GM23338 (cell line): ENCODE measurements at regions not wholly inside any gene's neighbourhood (a gene's known extent, or its start where the extent isn't known, plus 50 kb on each side); places are given as distances from the start of the nearest gene placed in this dataset.

Experiments
- ATAC-seq: fragments of 200-7000 bp; cut with Tn5 transposase; 3 replicates; pipeline ENCODE4 v1.9.1; 2020
- DNase-seq: peaks from one replicate; pipeline ENCODE4 v3.0.0-alpha.2; 2015; ENCODE audit warnings: low spot score
- H2AFZ ChIP-seq: fragments of 200-600 bp; sonication (generic); 2 replicates; pipeline ENCODE4 v1.8.0; 2016; ENCODE audit warnings: antibody characterized with exemption, mild to moderate bottlenecking, moderate library complexity
- H3F3A ChIP-seq: fragments of 200-600 bp; sonication (generic); replicated peaks from 2 replicates; pipeline ENCODE4 v1.8.0; 2017; ENCODE audit warnings: antibody characterized with exemption, mixed run types, low read depth
- H3K27ac ChIP-seq: fragments of 200-600 bp; sonication (generic); 2 replicates; pipeline ENCODE4 v1.6.1; 2016; ENCODE audit warnings: low read depth
- H3K27me3 ChIP-seq: fragments of 200-600 bp; sonication (generic); 2 replicates; pipeline ENCODE4 v1.8.0; 2016; ENCODE audit warnings: mild to moderate bottlenecking, mixed run types, moderate library complexity; ENCODE audit not compliant: insufficient read depth
- H3K36me3 ChIP-seq: fragments of 200-600 bp; sonication (generic); 2 replicates; pipeline ENCODE4 v1.8.0; 2016; ENCODE audit warnings: mild to moderate bottlenecking; ENCODE audit not compliant: insufficient read depth
- H3K4me1 ChIP-seq: fragments of 200-600 bp; sonication (generic); 2 replicates; pipeline ENCODE4 v1.8.0; 2016; ENCODE audit warnings: mild to moderate bottlenecking, moderate library complexity; ENCODE audit not compliant: insufficient read depth
- H3K4me2 ChIP-seq: fragments of 200-600 bp; sonication (generic); 2 replicates; pipeline ENCODE4 v1.7.1; 2017; ENCODE audit warnings: mixed run types
- H3K4me3 ChIP-seq: fragments of 200-600 bp; sonication (generic); 2 replicates; pipeline ENCODE4 v1.6.1; 2016; ENCODE audit warnings: mixed run types
- H3K79me2 ChIP-seq: fragments of 200-600 bp; sonication (generic); replicated peaks from 2 replicates; pipeline ENCODE4 v1.8.0; 2017; ENCODE audit warnings: mild to moderate bottlenecking; ENCODE audit not compliant: insufficient read depth
- H3K9me2 ChIP-seq: fragments of 200-600 bp; sonication (generic); 2 replicates; pipeline ENCODE4 v1.8.0; 2017; ENCODE audit not compliant: insufficient read depth
- H4K20me1 ChIP-seq: fragments of 200-600 bp; sonication (generic); replicated peaks from 2 replicates; pipeline ENCODE4 v1.8.0; 2017; ENCODE audit warnings: mild to moderate bottlenecking; ENCODE audit not compliant: insufficient read depth
- H3K27ac Mint-ChIP-seq: 2 replicates; pipeline ENCODE4 v1.8.0; 2020; ENCODE audit warnings: inconsistent platforms, mild to moderate bottlenecking, moderate library complexity, mixed read lengths
- H3K27me3 Mint-ChIP-seq: 3 replicates; pipeline ENCODE4 v1.8.0; 2022; ENCODE audit warnings: low read depth, mild to moderate bottlenecking, moderate library complexity, mixed read lengths, inconsistent platforms; ENCODE audit not compliant: insufficient read depth, poor library complexity
- H3K36me3 Mint-ChIP-seq: 3 replicates; pipeline ENCODE4 v1.8.0; 2021; ENCODE audit warnings: low read depth, mild to moderate bottlenecking, inconsistent platforms, moderate library complexity, mixed read lengths
- H3K4me1 Mint-ChIP-seq: 3 replicates; pipeline ENCODE4 v1.8.0; 2020; ENCODE audit warnings: mild to moderate bottlenecking, inconsistent platforms, mixed read lengths
- H3K4me3 Mint-ChIP-seq: 3 replicates; pipeline ENCODE4 v1.8.0; 2021; ENCODE audit warnings: moderate library complexity, mild to moderate bottlenecking, inconsistent platforms, mixed read lengths
- H3K9me3 Mint-ChIP-seq: 3 replicates; pipeline ENCODE4 v1.8.0; 2020; ENCODE audit warnings: moderate library complexity, mild to moderate bottlenecking, inconsistent platforms, mixed read lengths
- CREB1 ChIP-seq: fragments of 250-450 bp; sonication (Bioruptor Pico); IDR thresholded peaks from 2 replicates; pipeline ENCODE4 v1.5.0; 2020; ENCODE audit warnings: low read depth, mild to moderate bottlenecking, moderate library complexity
- CTCF ChIP-seq, 2 experiments: fragments of 200-600 bp in 1 of 2; sonication (generic) in 1 of 2; conservative IDR thresholded peaks; 2 replicates each; pipeline versions ENCODE4 v1.5.1 to v1.6.1; 2016 to 2017; ENCODE audit warnings: antibody characterized with exemption in 2 of 2, low read depth in 2 of 2, mild to moderate bottlenecking in 2 of 2, moderate library complexity in 1 of 2
- ETS1 ChIP-seq: IDR thresholded peaks from 2 replicates; pipeline ENCODE4 v1.6.1; 2016; ENCODE audit warnings: antibody characterized with exemption
- EZH2 ChIP-seq: fragments of 200-600 bp; sonication (generic); IDR thresholded peaks from one replicate; pipeline ENCODE4 v1.8.0; 2017; ENCODE audit warnings: antibody characterized with exemption, mild to moderate bottlenecking, low read depth; ENCODE audit not compliant: unreplicated experiment
- EZH2phosphoT487 ChIP-seq: fragments of 200-600 bp; sonication (generic); IDR thresholded peaks from one replicate; pipeline ENCODE4 v1.8.1; 2018; ENCODE audit warnings: antibody characterized with exemption; ENCODE audit not compliant: unreplicated experiment
- JUNB ChIP-seq: IDR thresholded peaks from one replicate; pipeline ENCODE4 v1.6.1; 2016; ENCODE audit warnings: antibody characterized with exemption; ENCODE audit not compliant: unreplicated experiment
- POLR2AphosphoS5 ChIP-seq: IDR thresholded peaks from 2 replicates; pipeline ENCODE4 v1.6.1; 2016; ENCODE audit warnings: antibody characterized with exemption, low read depth
- STAT1 ChIP-seq: IDR thresholded peaks from one replicate; pipeline ENCODE4 v1.6.1; 2016; ENCODE audit warnings: antibody characterized with exemption; ENCODE audit not compliant: unreplicated experiment
- ZNF114 ChIP-seq: fragments of 250-450 bp; sonication (Bioruptor Pico); IDR thresholded peaks from 2 replicates; pipeline ENCODE4 v1.5.0; 2020; ENCODE audit warnings: mild to moderate bottlenecking, moderate library complexity
- ZNF331 ChIP-seq: fragments of 250-450 bp; sonication (Bioruptor Pico); IDR thresholded peaks from 2 replicates; pipeline ENCODE4 v1.5.0; 2020; ENCODE audit warnings: low read depth, mild to moderate bottlenecking, moderate library complexity
- ZNF462 ChIP-seq: fragments of 250-450 bp; sonication (Bioruptor Pico); IDR thresholded peaks from 2 replicates; pipeline ENCODE4 v1.5.0; 2020; ENCODE audit warnings: mild to moderate bottlenecking, moderate library complexity

GRCh38 chr10:91012502-91012901 is 91.6 kb upstream of the ANKRD1 start:
- H4K20me1 ChIP-seq, result no peaks in the 10 kb centered on the region; the same call in 1 of the 2 replicates
- no peaks in the 10 kb centered on the region for H3K79me2 ChIP-seq
- Mint-ChIP-seq H3K4me1 (peaks cover 3% of the 10 kb centered on the region; the same call in 2 of the 3 replicates), H3K4me3 (no peak overlapping the region), H3K9me3 (no peaks in the 10 kb centered on the region), H3K36me3 (no peaks in the 10 kb centered on the region), H3K27ac (no peak overlapping the region), H3K27me3 (no peaks in the 10 kb centered on the region)
- no peak overlapping the region for H3K4me3 ChIP-seq
- no peak overlapping the region for H2AFZ ChIP-seq
- no peaks in the 10 kb centered on the region for H3K9me2 ChIP-seq
- no peak for TF ChIP-seq JUNB
- TF ChIP-seq EZH2, result no peak
- no peak for TF ChIP-seq POLR2AphosphoS5
- TF ChIP-seq CTCF (conservative IDR thresholded peaks at IDR 0.05; ENCODE audit: low read depth in 2 of 2), result no peak
- TF ChIP-seq ZNF462 (CRISPR knock-in tag), result no peak
- no peak for TF ChIP-seq STAT1
- TF ChIP-seq ZNF331 (CRISPR knock-in tag), result no peak
- TF ChIP-seq ZNF114 (CRISPR knock-in tag), result no peak
- no peak for TF ChIP-seq EZH2phosphoT487
- no peak for TF ChIP-seq CREB1 (CRISPR knock-in tag)
- TF ChIP-seq ETS1, result no peak
- no peaks in the 10 kb centered on the region for H3K4me1 ChIP-seq
- H3F3A ChIP-seq, result no peaks in the 10 kb centered on the region
- H3K27me3 ChIP-seq, result no peaks in the 10 kb centered on the region
- ATAC-seq (no peak), DNase-seq (no peak)
- H3K27ac ChIP-seq, result no peak overlapping the region
- no peaks in the 10 kb centered on the region for H3K36me3 ChIP-seq
- H3K4me2 ChIP-seq, result no peak overlapping the region
